Neural crest cell (in vitro differentiated cells): ENCODE measurements at regions not wholly inside any gene's neighbourhood (a gene's known extent, or its start where the extent isn't known, plus 50 kb on each side); places are given as distances from the start of the nearest gene placed in this dataset.

Experiments used
- DNase-seq: peaks from one replicate; pipeline ENCODE4 v3.0.0; 2021; ENCODE audit warnings: low read depth, mixed read lengths, low spot score
- H3K27ac Mint-ChIP-seq: one replicate; pipeline ENCODE4 v1.8.0; 2021; ENCODE audit warnings: mild to moderate bottlenecking, mixed read lengths; ENCODE audit not compliant: unreplicated experiment
- H3K27me3 Mint-ChIP-seq: 2 replicates; pipeline ENCODE4 v1.8.0; 2021; ENCODE audit warnings: low read depth, mild to moderate bottlenecking, mixed read lengths
- H3K36me3 Mint-ChIP-seq: 2 replicates; pipeline ENCODE4 v1.8.0; 2021; ENCODE audit warnings: low read depth, mild to moderate bottlenecking, mixed read lengths
- H3K4me1 Mint-ChIP-seq: 2 replicates; pipeline ENCODE4 v1.8.0; 2021; ENCODE audit warnings: mixed read lengths
- H3K4me3 Mint-ChIP-seq: one replicate; pipeline ENCODE4 v1.8.0; 2021; ENCODE audit warnings: mild to moderate bottlenecking, mixed read lengths
- H3K9me3 Mint-ChIP-seq: 2 replicates; pipeline ENCODE4 v1.8.0; 2021; ENCODE audit warnings: mixed read lengths
- CTCF ChIP-seq: fragments of 200-600 bp; sonication (generic); conservative IDR thresholded peaks from 2 replicates; pipeline ENCODE4 v1.5.0; 2021; ENCODE audit warnings: antibody characterized with exemption, mild to moderate bottlenecking

GRCh38 chr16:86662740-86663139 lies 84.4 kb downstream of the FOXL1 start:
- peaks cover 12% of the 10 kb centered on the region for H3K9me3 Mint-ChIP-seq
- no peak for DNase-seq
- no peak overlapping the region for H3K4me3 Mint-ChIP-seq
- H3K27ac Mint-ChIP-seq: no peak overlapping the region
- H3K4me1 Mint-ChIP-seq: peaks cover 19% of the 10 kb centered on the region
- TF ChIP-seq CTCF: no peak
- peaks cover 6% of the 10 kb centered on the region for H3K27me3 Mint-ChIP-seq
- peaks cover 4% of the 10 kb centered on the region for H3K36me3 Mint-ChIP-seq

DNA sequence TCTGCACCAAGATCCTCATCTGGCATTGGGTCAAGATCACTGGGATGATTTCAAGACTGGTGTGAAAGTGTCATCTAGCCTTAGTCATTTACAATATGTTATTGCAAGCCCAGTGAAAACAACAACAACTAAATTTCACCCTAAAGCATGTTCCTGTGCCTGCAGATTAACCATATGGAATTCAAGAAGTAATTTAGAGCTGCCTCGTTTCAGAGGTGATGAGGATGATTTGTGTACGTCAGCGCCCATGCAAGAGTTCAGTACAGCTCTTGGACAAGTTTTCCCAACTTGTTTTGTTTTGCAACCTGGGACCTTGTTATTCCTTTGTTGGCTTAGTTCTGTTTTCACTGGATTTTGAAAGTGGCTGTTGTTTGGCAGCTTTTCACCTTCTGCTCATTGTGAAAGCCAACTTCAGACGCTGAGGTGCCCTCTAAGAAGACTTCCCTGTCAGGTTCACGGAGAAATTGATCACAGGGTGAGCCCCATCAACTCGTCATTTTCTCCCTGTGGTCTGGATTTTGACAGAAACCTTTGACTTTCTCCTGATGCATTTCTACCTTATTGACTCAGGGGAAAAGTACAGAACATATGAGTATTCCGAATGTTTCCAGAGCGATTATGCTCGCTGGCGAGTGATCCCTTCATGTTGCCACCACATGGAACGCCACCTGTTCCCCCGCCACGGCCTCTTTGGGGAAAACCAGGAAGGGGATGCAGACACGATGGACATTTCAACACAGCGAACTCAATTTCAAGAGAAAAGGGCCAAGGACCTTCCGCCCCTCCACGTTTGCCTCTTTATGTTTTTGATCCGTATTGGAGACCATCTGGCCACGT lies 85.6 kb downstream of the FOXL1 start:
- no peak for TF ChIP-seq CTCF
- Mint-ChIP-seq H3K27me3 (peaks cover 10% of the 10 kb centered on the region), H3K36me3 (peaks cover 4% of the 10 kb centered on the region), H3K4me1 (peaks cover 29% of the 10 kb centered on the region), H3K4me3 (no peak overlapping the region), H3K9me3 (peaks cover 15% of the 10 kb centered on the region), H3K27ac (no peak overlapping the region)
- DNase-seq: no peak

- Mint-ChIP-seq H3K4me3 (no peak overlapping the region), H3K4me1 (peaks cover 37% of the 10 kb centered on the region), H3K27me3 (peaks cover 11% of the 10 kb centered on the region), H3K9me3 (peaks cover 9% of the 10 kb centered on the region), H3K27ac (no peak overlapping the region), H3K36me3 (no peaks in the 10 kb centered on the region)
- TF ChIP-seq CTCF: no peak
- no peak for DNase-seq
Measured at GRCh38 chr16:86664522-86665318, 86.4 kb downstream of the FOXL1 start.

- Mint-ChIP-seq H3K9me3 (peaks cover 8% of the 10 kb centered on the region), H3K4me3 (no peak overlapping the region), H3K27ac (no peak overlapping the region), H3K27me3 (peaks cover 15% of the 10 kb centered on the region), H3K4me1 (peaks cover 42% of the 10 kb centered on the region), H3K36me3 (no peaks in the 10 kb centered on the region)
- TF ChIP-seq CTCF: no peak
- no peak for DNase-seq
Measured at GRCh38 chr16:86665319-86665675, 86.9 kb downstream of the FOXL1 start.

DNA sequence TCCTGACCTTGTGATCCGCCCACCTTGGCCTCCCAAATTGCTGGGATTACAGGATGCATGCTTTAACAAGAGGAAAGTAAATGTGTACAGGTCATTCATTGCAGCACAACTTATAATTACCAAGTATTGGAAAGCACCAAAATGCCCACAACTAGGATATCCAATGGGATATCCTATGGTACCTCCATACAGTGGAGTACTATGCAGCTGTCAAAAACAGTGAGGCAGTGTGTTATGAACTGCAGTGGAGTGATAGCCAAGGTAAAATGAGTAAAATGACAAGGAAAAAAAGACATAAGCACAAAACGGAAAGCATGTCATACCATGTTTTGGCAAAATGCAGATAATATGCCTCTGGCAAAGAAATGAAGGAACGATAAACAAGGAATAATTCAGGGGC lies 87.6 kb downstream of the FOXL1 start:
- TF ChIP-seq CTCF: no peak
- H3K9me3 Mint-ChIP-seq: peaks cover 8% of the 10 kb centered on the region
- H3K36me3 Mint-ChIP-seq: no peaks in the 10 kb centered on the region
- no peak for DNase-seq
- no peak overlapping the region for H3K4me3 Mint-ChIP-seq
- peaks cover 45% of the 10 kb centered on the region for H3K4me1 Mint-ChIP-seq
- no peak overlapping the region for H3K27ac Mint-ChIP-seq
- peaks cover 18% of the 10 kb centered on the region for H3K27me3 Mint-ChIP-seq
